ENCODE measurements at regions not wholly inside any gene's neighbourhood (a gene's known extent, or its start where the extent isn't known, plus 50 kb on each side); places are given as distances from the start of the nearest gene placed in this dataset.

DNA sequence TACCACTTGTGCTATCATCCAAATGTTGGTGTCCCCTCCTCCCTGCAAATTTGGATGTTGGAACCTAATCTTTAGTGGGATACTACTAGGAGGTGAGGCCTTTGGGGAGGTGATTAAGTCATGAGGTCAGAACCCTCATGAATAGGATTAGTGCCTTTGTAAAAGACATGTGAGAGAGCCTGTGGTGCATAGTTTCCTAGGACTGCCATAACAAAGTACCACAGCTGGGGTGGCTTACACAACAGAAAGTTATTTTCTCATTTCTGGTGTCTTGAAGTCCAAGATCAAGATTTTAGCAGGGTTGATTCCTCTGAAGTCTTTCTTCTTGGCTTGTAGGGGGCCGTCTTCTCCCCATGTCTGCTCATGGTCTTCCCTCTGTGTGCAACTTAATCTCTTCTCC is 562.6 kb upstream of the ARGLU1 start:
- no peak for DNase-seq
- H3K4me1 Mint-ChIP-seq = peaks cover 4% of the 10 kb centered on the region
- Histone ChIP-seq H3K9me3 (ENCODE audit: control insufficient read depth, low read length) (peaks cover 15% of the 10 kb centered on the region), H3K36me3 (ENCODE audit: control insufficient read depth, insufficient read depth, low read length) (no peaks in the 10 kb centered on the region), H3K27me3 (ENCODE audit: control insufficient read depth, insufficient read depth, low read length, poor library complexity, severe bottlenecking) (no peaks in the 10 kb centered on the region), H3K4me3 (ENCODE audit: low read length) (no peak overlapping the region), H3K9ac (ENCODE audit: extremely low read depth, low read length, poor library complexity, severe bottlenecking) (no peak overlapping the region), H3K27ac (ENCODE audit: low read depth, low read length) (no peak overlapping the region), H3K4me1 (ENCODE audit: control insufficient read depth, insufficient read depth, low read length) (no peaks in the 10 kb centered on the region)
- H3K36me3 Mint-ChIP-seq (ENCODE audit: low read depth) = no peaks in the 10 kb centered on the region
- no peak overlapping the region for H3K4me3 Mint-ChIP-seq
- TF ChIP-seq, protein P1, sequence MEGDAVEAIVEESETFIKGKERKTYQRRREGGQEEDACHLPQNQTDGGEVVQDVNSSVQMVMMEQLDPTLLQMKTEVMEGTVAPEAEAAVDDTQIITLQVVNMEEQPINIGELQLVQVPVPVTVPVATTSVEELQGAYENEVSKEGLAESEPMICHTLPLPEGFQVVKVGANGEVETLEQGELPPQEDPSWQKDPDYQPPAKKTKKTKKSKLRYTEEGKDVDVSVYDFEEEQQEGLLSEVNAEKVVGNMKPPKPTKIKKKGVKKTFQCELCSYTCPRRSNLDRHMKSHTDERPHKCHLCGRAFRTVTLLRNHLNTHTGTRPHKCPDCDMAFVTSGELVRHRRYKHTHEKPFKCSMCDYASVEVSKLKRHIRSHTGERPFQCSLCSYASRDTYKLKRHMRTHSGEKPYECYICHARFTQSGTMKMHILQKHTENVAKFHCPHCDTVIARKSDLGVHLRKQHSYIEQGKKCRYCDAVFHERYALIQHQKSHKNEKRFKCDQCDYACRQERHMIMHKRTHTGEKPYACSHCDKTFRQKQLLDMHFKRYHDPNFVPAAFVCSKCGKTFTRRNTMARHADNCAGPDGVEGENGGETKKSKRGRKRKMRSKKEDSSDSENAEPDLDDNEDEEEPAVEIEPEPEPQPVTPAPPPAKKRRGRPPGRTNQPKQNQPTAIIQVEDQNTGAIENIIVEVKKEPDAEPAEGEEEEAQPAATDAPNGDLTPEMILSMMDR (conservative IDR thresholded peaks at IDR 0.05) = no peak
- peaks cover 15% of the 10 kb centered on the region for H3K9me3 Mint-ChIP-seq
- peaks cover 9% of the 10 kb centered on the region for H3K27me3 Mint-ChIP-seq (ENCODE audit: insufficient read depth)
- 88 to 100% methylated on average over 1 of the region's 1 CpG for WGBS, 2 experiments (ENCODE audit: insufficient coverage in 1 of 2, insufficient read length in 1 of 2)
- H3K27ac Mint-ChIP-seq = no peak overlapping the region

- H3K9me3 ChIP-seq (ENCODE audit: control insufficient read depth, low read length) = peaks cover 15% of the 10 kb centered on the region
- no peaks in the 10 kb centered on the region for H3K36me3 ChIP-seq (ENCODE audit: control insufficient read depth, insufficient read depth, low read length)
- H3K4me1 Mint-ChIP-seq = peaks cover 8% of the 10 kb centered on the region
- no peak overlapping the region for H3K27ac Mint-ChIP-seq
- no peak for DNase-seq
- H3K36me3 Mint-ChIP-seq (ENCODE audit: low read depth) = no peaks in the 10 kb centered on the region
- H3K4me3 Mint-ChIP-seq = no peak overlapping the region
- H3K9ac ChIP-seq (ENCODE audit: extremely low read depth, low read length, poor library complexity, severe bottlenecking) = no peak overlapping the region
- no peaks in the 10 kb centered on the region for H3K27me3 ChIP-seq (ENCODE audit: control insufficient read depth, insufficient read depth, low read length, poor library complexity, severe bottlenecking)
- H3K27ac ChIP-seq (ENCODE audit: low read depth, low read length) = no peak overlapping the region
- H3K27me3 Mint-ChIP-seq (ENCODE audit: insufficient read depth) = peaks cover 9% of the 10 kb centered on the region
- H3K4me1 ChIP-seq (ENCODE audit: control insufficient read depth, insufficient read depth, low read length) = no peaks in the 10 kb centered on the region
- 78 to 100% methylated on average over 2 to 5 of the region's 5 CpGs for WGBS, 2 experiments (ENCODE audit: insufficient coverage in 1 of 2, insufficient read length in 1 of 2)
- TF ChIP-seq, protein P1 (conservative IDR thresholded peaks at IDR 0.05) = no peak
- no peak overlapping the region for H3K4me3 ChIP-seq (ENCODE audit: low read length)
- peaks cover 15% of the 10 kb centered on the region for H3K9me3 Mint-ChIP-seq
These were observed 556.8 kb upstream of the ARGLU1 start for GRCh38 chr13:107124730-107125129.

DNA sequence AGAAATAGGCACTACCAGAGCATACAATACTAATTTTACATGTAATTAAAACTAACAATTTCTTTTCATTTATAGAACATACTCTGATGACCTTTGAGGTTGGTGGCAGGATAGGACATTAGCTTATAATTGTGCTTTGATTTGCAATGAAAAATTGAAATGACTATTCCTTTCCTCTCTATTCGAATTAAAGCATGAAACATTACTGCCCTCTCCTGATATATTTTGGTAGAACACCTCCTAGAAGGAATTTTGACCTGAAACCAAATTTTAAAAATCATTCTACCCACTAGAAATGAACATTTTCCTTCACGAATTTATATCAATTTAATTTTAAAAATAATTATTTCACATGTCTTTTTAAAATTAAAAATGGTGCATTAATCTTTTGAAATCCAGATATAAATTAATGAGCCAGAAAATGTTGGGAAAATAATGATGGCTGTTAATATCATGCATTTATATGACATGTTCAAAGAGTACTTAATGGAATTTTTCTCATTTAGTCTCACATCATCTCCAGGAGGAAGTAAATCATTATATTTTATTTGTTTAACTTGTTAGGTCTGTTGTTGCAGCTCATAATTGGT is 556.3 kb upstream of the ARGLU1 start:
- Histone ChIP-seq H3K27ac (ENCODE audit: low read depth, low read length) (no peak overlapping the region), H3K4me3 (ENCODE audit: low read length) (no peak overlapping the region), H3K27me3 (ENCODE audit: control insufficient read depth, insufficient read depth, low read length, poor library complexity, severe bottlenecking) (no peaks in the 10 kb centered on the region), H3K36me3 (ENCODE audit: control insufficient read depth, insufficient read depth, low read length) (no peaks in the 10 kb centered on the region), H3K9me3 (ENCODE audit: control insufficient read depth, low read length) (peaks cover 15% of the 10 kb centered on the region), H3K4me1 (ENCODE audit: control insufficient read depth, insufficient read depth, low read length) (no peaks in the 10 kb centered on the region), H3K9ac (ENCODE audit: extremely low read depth, low read length, poor library complexity, severe bottlenecking) (no peak overlapping the region)
- Mint-ChIP-seq H3K9me3 (peaks cover 15% of the 10 kb centered on the region), H3K27me3 (ENCODE audit: insufficient read depth) (peaks cover 9% of the 10 kb centered on the region), H3K27ac (no peak overlapping the region), H3K4me1 (peaks cover 8% of the 10 kb centered on the region), H3K36me3 (ENCODE audit: low read depth) (no peaks in the 10 kb centered on the region), H3K4me3 (no peak overlapping the region)
- TF ChIP-seq, protein P1 (conservative IDR thresholded peaks at IDR 0.05) = peak; percentile 88
- no peak for DNase-seq
- WGBS, 2 experiments (ENCODE audit: insufficient coverage in 1 of 2, insufficient read length in 1 of 2) = 6% methylated on average over 2 of the region's 2 CpGs; no CpG with 5 or more reads in 1 of the 2 experiments
